ENCODE measurements at regions not wholly inside any gene's neighbourhood (a gene's known extent, or its start where the extent isn't known, plus 50 kb on each side); places are given as distances from the start of the nearest gene placed in this dataset.

DNA sequence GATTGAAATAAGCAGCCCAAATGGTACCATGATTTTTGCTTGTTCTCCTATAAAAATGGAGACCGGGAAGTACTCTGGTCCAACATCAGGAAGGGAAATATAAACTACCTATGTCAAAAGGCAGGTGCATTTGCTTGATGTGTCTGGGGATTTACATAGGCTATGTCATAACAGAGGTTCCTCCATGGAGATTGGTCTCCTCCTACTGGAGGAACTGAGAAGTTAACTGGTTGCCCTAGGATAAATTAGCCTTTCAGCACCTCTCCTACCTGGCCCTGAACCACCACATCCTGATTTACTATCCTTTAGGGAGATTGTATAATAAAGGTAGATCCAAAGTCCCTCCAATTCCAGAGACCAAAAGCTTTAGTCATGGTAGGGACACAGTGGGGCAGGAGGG, 1109.3 kb upstream of the B3GALT2 start:
- ATAC-seq (ENCODE audit: insufficient read depth, low read depth) (peak; percentile 37; the same call in 1 of the 3 replicates), DNase-seq (no peak)
- Histone ChIP-seq H3K4me1 (ENCODE audit: insufficient read depth, low read length) (no peaks in the 10 kb centered on the region), H3K9me3 (ENCODE audit: insufficient read depth, low read length, severe bottlenecking) (no peaks in the 10 kb centered on the region), H3K9ac (ENCODE audit: low read depth, low read length) (no peak overlapping the region), H3K79me2 (ENCODE audit: insufficient read depth, low read length) (no peaks in the 10 kb centered on the region), H4K20me1 (ENCODE audit: insufficient read depth, low read length) (no peaks in the 10 kb centered on the region), H3K27me3 (ENCODE audit: insufficient read depth, low read length, poor library complexity) (no peaks in the 10 kb centered on the region), H3K36me3 (ENCODE audit: insufficient read depth, low read length) (no peaks in the 10 kb centered on the region), H3K4me3 (ENCODE audit: low read depth in 1 of 2, low read length in 2 of 2) (no peak overlapping the region), H2AFZ (ENCODE audit: low read depth, low read length) (no peak overlapping the region), H3K4me2 (ENCODE audit: insufficient read depth, low read length) (no peak overlapping the region), H3K27ac (ENCODE audit: low read length) (no peak overlapping the region)
- TF ChIP-seq, protein P1, sequence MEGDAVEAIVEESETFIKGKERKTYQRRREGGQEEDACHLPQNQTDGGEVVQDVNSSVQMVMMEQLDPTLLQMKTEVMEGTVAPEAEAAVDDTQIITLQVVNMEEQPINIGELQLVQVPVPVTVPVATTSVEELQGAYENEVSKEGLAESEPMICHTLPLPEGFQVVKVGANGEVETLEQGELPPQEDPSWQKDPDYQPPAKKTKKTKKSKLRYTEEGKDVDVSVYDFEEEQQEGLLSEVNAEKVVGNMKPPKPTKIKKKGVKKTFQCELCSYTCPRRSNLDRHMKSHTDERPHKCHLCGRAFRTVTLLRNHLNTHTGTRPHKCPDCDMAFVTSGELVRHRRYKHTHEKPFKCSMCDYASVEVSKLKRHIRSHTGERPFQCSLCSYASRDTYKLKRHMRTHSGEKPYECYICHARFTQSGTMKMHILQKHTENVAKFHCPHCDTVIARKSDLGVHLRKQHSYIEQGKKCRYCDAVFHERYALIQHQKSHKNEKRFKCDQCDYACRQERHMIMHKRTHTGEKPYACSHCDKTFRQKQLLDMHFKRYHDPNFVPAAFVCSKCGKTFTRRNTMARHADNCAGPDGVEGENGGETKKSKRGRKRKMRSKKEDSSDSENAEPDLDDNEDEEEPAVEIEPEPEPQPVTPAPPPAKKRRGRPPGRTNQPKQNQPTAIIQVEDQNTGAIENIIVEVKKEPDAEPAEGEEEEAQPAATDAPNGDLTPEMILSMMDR (IDR thresholded peaks at IDR 0.05; ENCODE audit: borderline replicate concordance, extremely low read depth, low read length, poor library complexity, severe bottlenecking) = peak; percentile 46
- TF ChIP-seq EZH2 (IDR thresholded peaks at IDR 0.05; ENCODE audit: borderline replicate concordance, low read depth, low read length, severe bottlenecking) = no peak

DNA sequence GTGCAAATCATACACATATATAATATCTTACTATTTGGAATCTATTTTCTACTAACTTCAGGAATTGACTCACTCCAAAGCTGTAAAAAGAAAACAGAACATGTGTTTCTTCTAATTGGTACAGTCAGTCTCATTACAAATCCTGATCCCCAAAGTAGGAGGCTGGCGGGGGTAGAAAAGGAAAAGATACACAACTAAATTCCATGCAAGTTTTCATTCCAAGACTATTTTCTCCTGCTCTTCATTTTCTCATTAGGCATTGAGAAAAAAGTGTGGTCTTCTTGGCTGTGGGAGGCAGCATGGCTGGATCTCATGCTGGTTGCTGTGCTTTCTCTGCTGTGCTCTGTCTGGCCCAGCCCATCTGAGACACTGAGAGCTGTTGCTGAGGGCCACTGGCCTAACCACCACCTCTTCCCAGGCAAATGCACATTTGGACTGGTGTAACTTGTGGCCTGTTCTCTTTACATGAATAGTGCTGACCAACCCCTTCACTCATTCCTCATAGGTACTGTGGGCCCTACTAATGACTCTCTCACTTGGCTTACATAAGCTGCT, 1107.5 kb upstream of the B3GALT2 start:
- TF ChIP-seq, protein P1 (IDR thresholded peaks at IDR 0.05; ENCODE audit: borderline replicate concordance, extremely low read depth, low read length, poor library complexity, severe bottlenecking) = no peak
- TF ChIP-seq EZH2 (IDR thresholded peaks at IDR 0.05; ENCODE audit: borderline replicate concordance, low read depth, low read length, severe bottlenecking) = no peak
- Histone ChIP-seq H3K4me3 (ENCODE audit: low read depth in 1 of 2, low read length in 2 of 2) (no peak overlapping the region), H3K36me3 (ENCODE audit: insufficient read depth, low read length) (no peaks in the 10 kb centered on the region), H3K9me3 (ENCODE audit: insufficient read depth, low read length, severe bottlenecking) (no peaks in the 10 kb centered on the region), H3K27me3 (ENCODE audit: insufficient read depth, low read length, poor library complexity) (no peaks in the 10 kb centered on the region), H3K4me2 (ENCODE audit: insufficient read depth, low read length) (no peak overlapping the region), H2AFZ (ENCODE audit: low read depth, low read length) (no peak overlapping the region), H3K4me1 (ENCODE audit: insufficient read depth, low read length) (peaks cover 6% of the 10 kb centered on the region; the same call in 1 of the 2 replicates), H3K9ac (ENCODE audit: low read depth, low read length) (no peak overlapping the region), H4K20me1 (ENCODE audit: insufficient read depth, low read length) (no peaks in the 10 kb centered on the region), H3K27ac (ENCODE audit: low read length) (no peak overlapping the region), H3K79me2 (ENCODE audit: insufficient read depth, low read length) (no peaks in the 10 kb centered on the region)
- ATAC-seq (ENCODE audit: insufficient read depth, low read depth) = no peak
- no peak for DNase-seq

DNA sequence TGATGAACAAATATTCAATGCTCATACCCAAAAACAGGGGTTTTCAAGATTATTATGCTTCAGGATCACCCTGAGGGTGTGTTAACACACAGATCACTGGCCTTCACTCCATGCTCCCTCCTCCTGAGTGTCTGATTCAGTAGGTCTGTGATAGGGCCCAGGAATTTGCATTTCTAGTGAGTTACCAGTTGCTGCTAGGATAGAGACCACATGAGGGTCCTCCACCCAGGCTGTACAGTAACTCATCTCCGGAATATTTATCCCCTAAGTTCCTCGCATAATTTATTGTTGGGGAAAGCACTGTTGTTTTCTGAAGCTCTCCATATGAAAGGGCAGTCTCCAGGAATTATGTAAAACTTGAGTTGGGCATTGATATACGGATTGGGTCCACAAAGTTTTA, 1106.6 kb upstream of the B3GALT2 start:
- Histone ChIP-seq H3K36me3 (ENCODE audit: insufficient read depth, low read length) (no peaks in the 10 kb centered on the region), H3K9ac (ENCODE audit: low read depth, low read length) (no peak overlapping the region), H3K4me2 (ENCODE audit: insufficient read depth, low read length) (no peak overlapping the region), H3K4me1 (ENCODE audit: insufficient read depth, low read length) (peaks cover 6% of the 10 kb centered on the region; the same call in 1 of the 2 replicates), H4K20me1 (ENCODE audit: insufficient read depth, low read length) (no peaks in the 10 kb centered on the region), H3K4me3 (ENCODE audit: low read depth in 1 of 2, low read length in 2 of 2) (no peak overlapping the region), H3K79me2 (ENCODE audit: insufficient read depth, low read length) (no peaks in the 10 kb centered on the region), H3K27ac (ENCODE audit: low read length) (no peak overlapping the region), H2AFZ (ENCODE audit: low read depth, low read length) (no peak overlapping the region), H3K9me3 (ENCODE audit: insufficient read depth, low read length, severe bottlenecking) (no peaks in the 10 kb centered on the region), H3K27me3 (ENCODE audit: insufficient read depth, low read length, poor library complexity) (no peaks in the 10 kb centered on the region)
- DNase-seq (no peak), ATAC-seq (ENCODE audit: insufficient read depth, low read depth) (no peak)
- TF ChIP-seq, protein P1 (IDR thresholded peaks at IDR 0.05; ENCODE audit: borderline replicate concordance, extremely low read depth, low read length, poor library complexity, severe bottlenecking) = no peak
- TF ChIP-seq EZH2 (IDR thresholded peaks at IDR 0.05; ENCODE audit: borderline replicate concordance, low read depth, low read length, severe bottlenecking) = no peak
